ENCODE measurements at regions not wholly inside any gene's neighbourhood (a gene's known extent, or its start where the extent isn't known, plus 50 kb on each side); places are given as distances from the start of the nearest gene placed in this dataset.

DNA sequence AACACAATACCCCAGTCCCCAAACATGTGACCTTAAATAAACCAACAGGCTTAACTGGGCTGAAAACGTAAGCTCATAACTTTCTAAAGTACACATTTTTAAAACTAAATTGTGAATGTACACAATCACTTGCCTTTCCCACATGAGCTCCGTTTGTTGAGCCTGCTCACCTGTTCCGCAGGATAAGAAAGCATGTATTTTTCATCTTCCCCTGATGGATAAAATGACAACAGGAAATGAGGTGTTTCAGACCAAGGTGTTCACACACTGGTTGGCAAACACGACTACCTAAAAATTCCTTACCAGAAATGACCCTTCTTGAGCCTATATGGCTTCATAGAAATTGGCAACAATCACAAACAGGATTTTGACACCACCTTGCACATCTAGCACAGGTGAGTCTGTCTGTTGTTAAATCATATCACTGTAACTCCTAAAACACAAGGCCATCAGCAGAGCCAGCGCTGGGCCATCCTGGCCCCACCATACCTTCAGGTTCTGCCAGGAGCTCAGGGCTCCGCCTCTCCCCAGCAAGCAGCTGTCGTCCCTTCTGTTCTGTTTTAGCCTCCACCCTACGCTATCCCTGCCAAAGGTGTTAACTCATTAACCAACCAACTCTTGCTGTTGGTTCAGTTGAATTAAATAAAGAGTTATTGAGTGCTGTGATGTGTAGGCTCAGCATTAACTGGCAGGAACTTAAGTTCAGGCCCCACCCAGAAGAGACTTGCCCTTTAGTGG, 73.6 kb upstream of the RNF32 start:
- TF ChIP-seq, protein P1, sequence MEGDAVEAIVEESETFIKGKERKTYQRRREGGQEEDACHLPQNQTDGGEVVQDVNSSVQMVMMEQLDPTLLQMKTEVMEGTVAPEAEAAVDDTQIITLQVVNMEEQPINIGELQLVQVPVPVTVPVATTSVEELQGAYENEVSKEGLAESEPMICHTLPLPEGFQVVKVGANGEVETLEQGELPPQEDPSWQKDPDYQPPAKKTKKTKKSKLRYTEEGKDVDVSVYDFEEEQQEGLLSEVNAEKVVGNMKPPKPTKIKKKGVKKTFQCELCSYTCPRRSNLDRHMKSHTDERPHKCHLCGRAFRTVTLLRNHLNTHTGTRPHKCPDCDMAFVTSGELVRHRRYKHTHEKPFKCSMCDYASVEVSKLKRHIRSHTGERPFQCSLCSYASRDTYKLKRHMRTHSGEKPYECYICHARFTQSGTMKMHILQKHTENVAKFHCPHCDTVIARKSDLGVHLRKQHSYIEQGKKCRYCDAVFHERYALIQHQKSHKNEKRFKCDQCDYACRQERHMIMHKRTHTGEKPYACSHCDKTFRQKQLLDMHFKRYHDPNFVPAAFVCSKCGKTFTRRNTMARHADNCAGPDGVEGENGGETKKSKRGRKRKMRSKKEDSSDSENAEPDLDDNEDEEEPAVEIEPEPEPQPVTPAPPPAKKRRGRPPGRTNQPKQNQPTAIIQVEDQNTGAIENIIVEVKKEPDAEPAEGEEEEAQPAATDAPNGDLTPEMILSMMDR (IDR thresholded peaks at IDR 0.05), result no peak
- no peak for TF ChIP-seq POLR2A (IDR thresholded peaks at IDR 0.05)

All from esophagus squamous epithelium (tissue), 4 donors.